SW480 (cell line): ENCODE measurements at regions not wholly inside any gene's neighbourhood (a gene's known extent, or its start where the extent isn't known, plus 50 kb on each side); places are given as distances from the start of the nearest gene placed in this dataset.
"Not testable (repeated sequence)": the region's sequence is repeated elsewhere in the genome, so short reads cannot be mapped to it uniquely, and the experiment has no call there.

Experiments used
- DNase-seq: peaks from one replicate; pipeline ENCODE4 v3.0.0-alpha.2; 2016; ENCODE audit warnings: low spot score

GRCh38 chr4:132691026-132691425 lies 458.1 kb upstream of the PCDH10 start:
- no peak for DNase-seq

- no peak for DNase-seq
Measured at GRCh38 chr4:132691668-132692067, 457.4 kb upstream of the PCDH10 start.

GRCh38 chr4:132694775-132695174 lies 454.3 kb upstream of the PCDH10 start:
- DNase-seq: no peak

GRCh38 chr4:132697505-132697904 lies 451.6 kb upstream of the PCDH10 start:
- DNase-seq: not testable (repeated sequence)

GRCh38 chr4:132707955-132708354 lies 441.1 kb upstream of the PCDH10 start:
- DNase-seq: no peak

- DNase-seq: no peak
Measured at GRCh38 chr4:132709056-132709455, 440.0 kb upstream of the PCDH10 start.

GRCh38 chr4:132710971-132711370 lies 438.1 kb upstream of the PCDH10 start:
- no peak for DNase-seq

GRCh38 chr4:132737344-132737743 lies 411.8 kb upstream of the PCDH10 start:
- no peak for DNase-seq

- no peak for DNase-seq
Measured at GRCh38 chr4:132759199-132759780, 389.8 kb upstream of the PCDH10 start.

- no peak for DNase-seq
Measured at GRCh38 chr4:132763465-132763864, 385.6 kb upstream of the PCDH10 start.

GRCh38 chr4:132767901-132768300 lies 381.2 kb upstream of the PCDH10 start:
- DNase-seq: no peak

GRCh38 chr4:132770776-132771175 lies 378.3 kb upstream of the PCDH10 start:
- no peak for DNase-seq

- DNase-seq: no peak
Measured at GRCh38 chr4:132792310-132792709, 356.8 kb upstream of the PCDH10 start.

- no peak for DNase-seq
Measured at GRCh38 chr4:132797856-132798255, 351.2 kb upstream of the PCDH10 start.

GRCh38 chr4:132809298-132810032 lies 339.6 kb upstream of the PCDH10 start:
- no peak for DNase-seq

- DNase-seq: not testable (repeated sequence)
Measured at GRCh38 chr4:132813061-132813460, 336.0 kb upstream of the PCDH10 start.

- DNase-seq: no peak
Measured at GRCh38 chr4:132818091-132818490, 331.0 kb upstream of the PCDH10 start.

GRCh38 chr4:132823419-132823818 lies 325.7 kb upstream of the PCDH10 start:
- DNase-seq: no peak

- no peak for DNase-seq
Measured at GRCh38 chr4:132824761-132825160, 324.3 kb upstream of the PCDH10 start.

- no peak for DNase-seq
Measured at GRCh38 chr4:132827522-132827921, 321.6 kb upstream of the PCDH10 start.

GRCh38 chr4:132838244-132838643 lies 310.9 kb upstream of the PCDH10 start:
- DNase-seq: no peak

- DNase-seq: no peak
Measured at GRCh38 chr4:132839070-132839469, 310.0 kb upstream of the PCDH10 start.

- DNase-seq: no peak
Measured at GRCh38 chr4:132859929-132860328, 289.2 kb upstream of the PCDH10 start.

GRCh38 chr4:132860976-132861375 lies 288.1 kb upstream of the PCDH10 start:
- no peak for DNase-seq
